Endothelial cell of umbilical vein (primary cell): ENCODE measurements at regions not wholly inside any gene's neighbourhood (a gene's known extent, or its start where the extent isn't known, plus 50 kb on each side); places are given as distances from the start of the nearest gene placed in this dataset.

ENCODE experiments used
- BruUV-seq: library from RNA; stranded (reverse); fragments of 400-500 nt; replicated peaks from 2 replicates; lab custom pipeline; 2021; lab: Mats Ljungman, UMichigan
- CTCF ChIA-PET: fragments of 300-600, 350-600 bp; sonication (Branson Sonifier 250); formaldehyde crosslinking; loops from one replicate; lab custom pipeline; 2021; ENCODE audit warnings: antibody characterized with exemption, inconsistent platforms; lab: Charles Lee
- POLR2A ChIA-PET: fragments of 300-600, 350-600 bp; sonication (Branson Sonifier 250); formaldehyde crosslinking; loops from one replicate; lab custom pipeline; 2021; ENCODE audit warnings: antibody characterized with exemption, inconsistent platforms; lab: Charles Lee
- DNase-seq: peaks from one replicate; pipeline ENCODE4 v3.0.0-alpha.2; 2011; ENCODE audit warnings: low read depth, low spot score
- FAIRE-seq: peaks from 2 replicates; lab custom pipeline; 2011; peaks lifted over from hg19 to GRCh38; lab: Jason Lieb, UNC
- H2AFZ ChIP-seq: 2 replicates; pipeline ENCODE4 v1.6.0; 2012; ENCODE audit warnings: low read depth, low read length, control low read depth, inconsistent platforms
- H3K27ac ChIP-seq: 2 replicates; pipeline ENCODE4 v1.5.1; 2011; ENCODE audit warnings: low read depth, mild to moderate bottlenecking, control low read depth, low read length, moderate library complexity; ENCODE audit not compliant: insufficient read depth
- H3K27me3 ChIP-seq, 2 experiments: 2 replicates each; pipeline versions ENCODE4 v1.6.0 to v1.6.1; 2011; ENCODE audit warnings: low read length in 2 of 2, mixed read lengths in 1 of 2; ENCODE audit not compliant: control insufficient read depth in 2 of 2, insufficient read depth in 2 of 2
- H3K36me3 ChIP-seq, 2 experiments: 2 replicates in 1 of 2; 3 replicates in 1 of 2; pipeline ENCODE4 v1.5.1; 2011; ENCODE audit warnings: low read length in 2 of 2, mild to moderate bottlenecking in 1 of 2, moderate library complexity in 1 of 2; ENCODE audit not compliant: control insufficient read depth in 2 of 2, insufficient read depth in 2 of 2; ENCODE audit errors: extremely low read depth in 1 of 2
- H3K4me1 ChIP-seq: 3 replicates; pipeline ENCODE4 v1.5.1; 2011; ENCODE audit warnings: mild to moderate bottlenecking, low read length; ENCODE audit not compliant: control insufficient read depth, insufficient read depth; ENCODE audit errors: extremely low read depth
- H3K4me2 ChIP-seq: 2 replicates; pipeline ENCODE4 v1.6.1; 2011; ENCODE audit warnings: low read length, control low read depth, mixed read lengths; ENCODE audit not compliant: insufficient read depth
- H3K4me3 ChIP-seq, 3 experiments: fragments of 200-600 bp in 1 of 3; sonication (generic), shearing (Covaris generic) in 1 of 3; replicated peaks in 1 of 3; 2 replicates each; pipeline ENCODE4 v1.5.1; 2011 to 2016; ENCODE audit warnings: control low read depth in 3 of 3, low read length in 3 of 3, mild to moderate bottlenecking in 2 of 3, inconsistent platforms in 1 of 3, low read depth in 1 of 3, moderate library complexity in 1 of 3; ENCODE audit not compliant: insufficient read depth in 1 of 3
- H3K79me2 ChIP-seq: 2 replicates; pipeline ENCODE4 v1.6.0; 2012; ENCODE audit warnings: low read length, inconsistent platforms; ENCODE audit not compliant: control insufficient read depth, insufficient read depth
- H3K9ac ChIP-seq: replicated peaks from 2 replicates; pipeline ENCODE3; 2011; ENCODE audit warnings: low read length, control low read depth; ENCODE audit not compliant: insufficient read depth; ENCODE audit errors: extremely low read depth
- H3K9me1 ChIP-seq: replicated peaks from 3 replicates; pipeline ENCODE4 v1.6.0; 2011; ENCODE audit warnings: mild to moderate bottlenecking, low read length; ENCODE audit not compliant: control insufficient read depth, insufficient read depth; ENCODE audit errors: extremely low read depth
- H3K9me3 ChIP-seq: replicated peaks from 2 replicates; pipeline ENCODE4 v1.5.1; 2012; ENCODE audit warnings: low read length, inconsistent platforms; ENCODE audit not compliant: control insufficient read depth, insufficient read depth
- H4K20me1 ChIP-seq: replicated peaks from 2 replicates; pipeline ENCODE3; 2011; ENCODE audit warnings: mild to moderate bottlenecking, low read length; ENCODE audit not compliant: control insufficient read depth, insufficient read depth; ENCODE audit errors: extremely low read depth
- EZH2 ChIP-seq: IDR thresholded peaks from 2 replicates; pipeline ENCODE4 v1.6.1; 2012; ENCODE audit warnings: borderline replicate concordance, low read depth, mild to moderate bottlenecking, moderate library complexity, low read length, inconsistent platforms; ENCODE audit not compliant: severe bottlenecking
- FOS ChIP-seq: IDR thresholded peaks from 2 replicates; pipeline ENCODE4 v1.6.1; 2011; ENCODE audit warnings: mild to moderate bottlenecking, low read length, moderate library complexity, borderline replicate concordance; ENCODE audit not compliant: insufficient read depth
- GATA2 ChIP-seq: IDR thresholded peaks from 2 replicates; pipeline ENCODE4 v1.7.0; 2011; ENCODE audit warnings: low read depth, mild to moderate bottlenecking, moderate library complexity, mixed read lengths, low read length; ENCODE audit not compliant: insufficient read length, insufficient read depth
- JUN ChIP-seq: IDR thresholded peaks from 2 replicates; pipeline ENCODE4 v1.6.1; 2011; ENCODE audit warnings: borderline replicate concordance, low read depth; ENCODE audit not compliant: insufficient read length, insufficient read depth
- MYC ChIP-seq: IDR thresholded peaks from one replicate; pipeline ENCODE4 v1.6.1; 2011; ENCODE audit warnings: mild to moderate bottlenecking, low read depth, low read length
- POLR2A ChIP-seq: IDR thresholded peaks from 2 replicates; pipeline ENCODE4 v1.6.1; 2012; ENCODE audit warnings: low read depth, mild to moderate bottlenecking, control low read depth, low read length
- POLR2AphosphoS5 ChIP-seq: IDR thresholded peaks from 2 replicates; pipeline ENCODE4 v1.6.1; 2012; ENCODE audit warnings: low read depth, mild to moderate bottlenecking, control low read depth, low read length, moderate library complexity; ENCODE audit not compliant: insufficient read depth
- dilution Hi-C: fragments of 300-500 bp; cut with MboI; formaldehyde crosslinking; loops from one replicate; pipeline ENCODE4 v1.15.0; 2019; ENCODE audit warnings: low sequenced_read_pairs; ENCODE audit not compliant: extremely low pct_ligation_motif_present
- intact Hi-C: fragments of 100-400 bp; cut with micrococcal nuclease; formaldehyde crosslinking; loops from one replicate; pipeline ENCODE4 v1.10.0; 2022
- TF ChIP-seq, protein P1 (sequence below): IDR thresholded peaks from 2 replicates; pipeline ENCODE4 v1.6.1; 2011; ENCODE audit not compliant: insufficient read depth, insufficient read length
- TF ChIP-seq, protein P2 (sequence below), 2 donors: IDR thresholded peaks; 1 replicate in 1 of 2; 2 replicates in 1 of 2; pipeline ENCODE4 v1.5.1; 2011; ENCODE audit warnings: low read length in 2 of 2, mild to moderate bottlenecking in 2 of 2, moderate library complexity in 2 of 2, control low read depth in 1 of 2, inconsistent platforms in 1 of 2, low read depth in 1 of 2; ENCODE audit not compliant: insufficient read depth in 1 of 2; ENCODE audit errors: extremely low read depth in 1 of 2

DNA sequence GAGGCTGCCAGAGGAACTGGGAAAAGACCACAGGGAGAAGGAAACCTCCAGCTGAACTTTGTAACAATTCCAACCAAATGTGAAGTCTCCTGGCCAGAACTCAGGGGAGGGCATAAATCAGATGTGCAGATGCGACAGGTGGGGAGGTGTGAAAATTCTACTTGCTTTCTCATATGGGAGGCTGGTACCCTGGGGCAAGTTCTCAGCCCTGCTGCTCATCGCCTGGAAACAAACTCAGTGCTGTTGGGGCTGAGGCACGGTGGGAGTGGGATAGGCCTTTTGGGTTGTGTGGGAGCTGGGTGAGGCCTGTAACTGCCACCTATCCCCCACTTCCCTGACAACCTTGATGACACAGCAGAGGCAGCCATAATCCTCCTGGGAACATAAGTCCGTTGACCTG is 179.6 kb downstream of the ASB1 start:
- Histone ChIP-seq H3K4me3 (no peak overlapping the region), H3K9ac (no peak overlapping the region), H3K27ac (no peak overlapping the region), H4K20me1 (no peaks in the 10 kb centered on the region), H3K4me2 (no peak overlapping the region), H3K9me3 (no peaks in the 10 kb centered on the region), H2AFZ (no peak overlapping the region), H3K79me2 (no peaks in the 10 kb centered on the region), H3K27me3 (peaks cover 0 to 24% of the 10 kb centered on the region in 2 experiments), H3K9me1 (no peaks in the 10 kb centered on the region), H3K36me3 (no peaks in the 10 kb centered on the region), H3K4me1 (no peaks in the 10 kb centered on the region)
- dilution Hi-C loops (no loop called here), intact Hi-C loops (no loop called here)
- ChIA-PET POLR2A (no interaction called here), CTCF (no interaction called here)
- no peak for TF ChIP-seq FOS
- TF ChIP-seq, protein P1, sequence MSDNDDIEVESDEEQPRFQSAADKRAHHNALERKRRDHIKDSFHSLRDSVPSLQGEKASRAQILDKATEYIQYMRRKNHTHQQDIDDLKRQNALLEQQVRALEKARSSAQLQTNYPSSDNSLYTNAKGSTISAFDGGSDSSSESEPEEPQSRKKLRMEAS: no peak
- no TSS peak for BruUV-seq
- no peak for DNase-seq
- no peak for FAIRE-seq

DNA sequence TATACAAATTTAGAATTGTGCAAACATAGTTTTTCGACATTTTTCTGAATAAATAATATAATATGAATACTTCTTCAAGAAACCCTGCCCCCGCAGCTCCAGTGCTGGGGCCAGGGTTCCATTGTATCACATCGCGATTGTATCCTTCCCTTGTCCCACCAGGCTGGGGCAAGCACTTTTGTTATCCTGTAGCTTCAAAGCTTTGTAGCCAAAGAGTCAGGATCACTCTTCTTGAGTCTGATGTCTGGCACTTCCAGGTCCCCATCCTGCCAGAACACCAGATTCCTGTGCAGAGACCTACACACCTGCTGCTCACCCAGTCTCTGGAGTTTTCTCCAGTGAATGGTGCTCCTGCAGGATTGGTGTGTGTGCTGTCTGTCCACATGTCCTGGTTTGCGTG is 186.9 kb downstream of the ASB1 start:
- H3K36me3 ChIP-seq: no peaks in the 10 kb centered on the region
- ChIA-PET CTCF (no interaction called here), POLR2A (no interaction called here)
- H3K27ac ChIP-seq: no peak overlapping the region
- FAIRE-seq: no peak
- no peak for TF ChIP-seq JUN
- TF ChIP-seq, protein P2, sequence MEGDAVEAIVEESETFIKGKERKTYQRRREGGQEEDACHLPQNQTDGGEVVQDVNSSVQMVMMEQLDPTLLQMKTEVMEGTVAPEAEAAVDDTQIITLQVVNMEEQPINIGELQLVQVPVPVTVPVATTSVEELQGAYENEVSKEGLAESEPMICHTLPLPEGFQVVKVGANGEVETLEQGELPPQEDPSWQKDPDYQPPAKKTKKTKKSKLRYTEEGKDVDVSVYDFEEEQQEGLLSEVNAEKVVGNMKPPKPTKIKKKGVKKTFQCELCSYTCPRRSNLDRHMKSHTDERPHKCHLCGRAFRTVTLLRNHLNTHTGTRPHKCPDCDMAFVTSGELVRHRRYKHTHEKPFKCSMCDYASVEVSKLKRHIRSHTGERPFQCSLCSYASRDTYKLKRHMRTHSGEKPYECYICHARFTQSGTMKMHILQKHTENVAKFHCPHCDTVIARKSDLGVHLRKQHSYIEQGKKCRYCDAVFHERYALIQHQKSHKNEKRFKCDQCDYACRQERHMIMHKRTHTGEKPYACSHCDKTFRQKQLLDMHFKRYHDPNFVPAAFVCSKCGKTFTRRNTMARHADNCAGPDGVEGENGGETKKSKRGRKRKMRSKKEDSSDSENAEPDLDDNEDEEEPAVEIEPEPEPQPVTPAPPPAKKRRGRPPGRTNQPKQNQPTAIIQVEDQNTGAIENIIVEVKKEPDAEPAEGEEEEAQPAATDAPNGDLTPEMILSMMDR (IDR thresholded peaks at IDR 0.05; ENCODE audit: extremely low read depth in 1 of 2, insufficient read depth in 1 of 2, low read depth in 1 of 2, low read length in 2 of 2): no peak
- TF ChIP-seq FOS: no peak
- no peak for TF ChIP-seq GATA2
- no peak for TF ChIP-seq MYC
- no peak for TF ChIP-seq POLR2A
- no peak for TF ChIP-seq EZH2
- no peak for TF ChIP-seq POLR2AphosphoS5
- TF ChIP-seq, protein P1: no peak
- no TSS peak for BruUV-seq
- DNase-seq: no peak
- H2AFZ ChIP-seq: no peak overlapping the region
- no peaks in the 10 kb centered on the region for H3K9me1 ChIP-seq
- dilution Hi-C loops: no loop called here
- H3K27me3 ChIP-seq: peaks cover 0 to 2% of the 10 kb centered on the region in 2 experiments
- no peak overlapping the region for H3K4me2 ChIP-seq
- intact Hi-C loops: no loop called here
- no peak overlapping the region for H3K4me3 ChIP-seq
- no peak overlapping the region for H3K9ac ChIP-seq
- no peaks in the 10 kb centered on the region for H3K4me1 ChIP-seq
- no peaks in the 10 kb centered on the region for H3K9me3 ChIP-seq
- H3K79me2 ChIP-seq: no peaks in the 10 kb centered on the region
- H4K20me1 ChIP-seq: no peaks in the 10 kb centered on the region
